ENCODE measurements at regions not wholly inside any gene's neighbourhood (a gene's known extent, or its start where the extent isn't known, plus 50 kb on each side); places are given as distances from the start of the nearest gene placed in this dataset.
"Not testable (repeated sequence)": the region's sequence is repeated elsewhere in the genome, so short reads cannot be mapped to it uniquely, and the experiment has no call there.

GRCh38 chr6:80436663-80437062, 330.2 kb downstream of the BCKDHB start:
- TF ChIP-seq, protein P1, sequence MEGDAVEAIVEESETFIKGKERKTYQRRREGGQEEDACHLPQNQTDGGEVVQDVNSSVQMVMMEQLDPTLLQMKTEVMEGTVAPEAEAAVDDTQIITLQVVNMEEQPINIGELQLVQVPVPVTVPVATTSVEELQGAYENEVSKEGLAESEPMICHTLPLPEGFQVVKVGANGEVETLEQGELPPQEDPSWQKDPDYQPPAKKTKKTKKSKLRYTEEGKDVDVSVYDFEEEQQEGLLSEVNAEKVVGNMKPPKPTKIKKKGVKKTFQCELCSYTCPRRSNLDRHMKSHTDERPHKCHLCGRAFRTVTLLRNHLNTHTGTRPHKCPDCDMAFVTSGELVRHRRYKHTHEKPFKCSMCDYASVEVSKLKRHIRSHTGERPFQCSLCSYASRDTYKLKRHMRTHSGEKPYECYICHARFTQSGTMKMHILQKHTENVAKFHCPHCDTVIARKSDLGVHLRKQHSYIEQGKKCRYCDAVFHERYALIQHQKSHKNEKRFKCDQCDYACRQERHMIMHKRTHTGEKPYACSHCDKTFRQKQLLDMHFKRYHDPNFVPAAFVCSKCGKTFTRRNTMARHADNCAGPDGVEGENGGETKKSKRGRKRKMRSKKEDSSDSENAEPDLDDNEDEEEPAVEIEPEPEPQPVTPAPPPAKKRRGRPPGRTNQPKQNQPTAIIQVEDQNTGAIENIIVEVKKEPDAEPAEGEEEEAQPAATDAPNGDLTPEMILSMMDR (IDR thresholded peaks at IDR 0.05; ENCODE audit: extremely low read depth, missing control alignments): no peak
- DNase-seq (ENCODE audit: low spot score): no peak

DNA sequence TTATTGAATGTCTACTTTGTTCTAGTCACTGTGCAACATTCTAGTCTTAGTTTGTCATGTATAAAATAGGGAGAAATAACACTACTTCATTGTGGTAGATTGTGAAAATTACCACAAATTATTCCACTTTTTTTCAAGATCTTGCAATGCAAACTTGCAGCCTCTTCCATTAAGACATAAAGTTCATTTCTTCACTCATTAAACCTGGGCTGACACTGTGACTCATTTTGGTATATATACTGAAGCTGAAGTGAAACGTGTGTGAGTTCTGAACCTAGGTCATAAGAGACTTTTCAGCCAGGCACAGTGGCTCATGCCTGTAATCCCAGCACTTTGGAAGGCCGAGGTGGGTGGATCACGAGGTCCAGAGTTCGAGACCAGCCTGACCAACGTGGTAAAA, 329.0 kb downstream of the BCKDHB start:
- no peak for DNase-seq (ENCODE audit: low spot score)

GRCh38 chr6:80434691-80435350, 328.4 kb downstream of the BCKDHB start:
- no peak for DNase-seq (ENCODE audit: low spot score)
- TF ChIP-seq, protein P1 (IDR thresholded peaks at IDR 0.05; ENCODE audit: extremely low read depth, missing control alignments): no peak

More for the DNA sequence above, 329.0 kb downstream of the BCKDHB start:
- TF ChIP-seq, protein P1 (IDR thresholded peaks at IDR 0.05; ENCODE audit: extremely low read depth, missing control alignments): no peak

DNA sequence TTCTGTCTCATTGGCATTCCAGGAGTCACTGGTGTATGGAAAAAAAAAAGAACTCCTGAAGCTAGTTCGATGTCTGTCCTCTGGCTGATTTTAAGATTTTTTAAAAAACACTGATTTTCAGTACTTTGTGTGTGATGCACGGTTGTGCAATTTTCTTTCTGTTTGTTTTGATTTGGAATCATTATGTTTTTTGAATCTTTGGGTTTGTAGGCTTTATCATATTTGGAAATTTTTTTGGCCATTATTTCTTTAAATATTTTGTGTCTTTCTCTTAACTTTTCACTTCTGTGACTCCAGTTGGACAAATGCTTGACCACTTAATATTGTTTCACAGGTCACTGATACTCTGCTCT, 327.2 kb downstream of the BCKDHB start:
- DNase-seq (ENCODE audit: low spot score): no peak
- TF ChIP-seq, protein P1 (IDR thresholded peaks at IDR 0.05; ENCODE audit: extremely low read depth, missing control alignments): no peak

DNA sequence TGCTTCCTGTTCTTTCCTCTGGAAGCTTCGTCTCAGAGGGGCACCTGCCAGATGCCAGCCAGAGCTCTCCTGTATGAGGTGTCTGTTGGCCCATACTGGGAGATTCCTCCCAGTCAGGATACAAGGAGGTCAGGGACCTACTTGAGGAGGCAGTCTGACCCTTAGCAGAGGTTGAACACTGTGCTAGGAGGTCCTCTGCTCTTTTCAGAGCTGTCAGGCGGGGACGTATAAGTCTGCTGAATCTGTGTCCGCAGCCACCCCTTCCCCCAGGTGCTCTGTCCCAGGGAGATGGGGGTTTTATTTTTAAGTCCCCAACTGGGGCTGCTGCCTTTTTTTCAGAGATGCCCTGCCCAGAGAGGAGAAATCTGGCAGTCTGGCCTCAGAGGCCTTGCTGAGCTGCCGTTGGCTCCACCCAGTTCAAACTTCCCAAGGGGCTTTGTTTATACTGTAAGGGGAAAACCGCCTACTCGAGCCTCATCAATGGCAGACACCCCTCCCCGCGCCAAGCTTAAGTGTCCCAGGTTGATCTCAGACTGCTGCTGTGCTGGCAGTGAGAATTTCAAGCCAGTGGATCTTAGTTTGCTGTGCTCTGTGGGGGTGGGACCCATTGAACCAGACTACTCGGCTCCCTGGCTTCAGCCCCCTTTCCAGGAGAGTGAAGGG, 326.7 kb downstream of the BCKDHB start:
- no peak for DNase-seq (ENCODE audit: low spot score)
- TF ChIP-seq, protein P1 (IDR thresholded peaks at IDR 0.05; ENCODE audit: extremely low read depth, missing control alignments): no peak

- DNase-seq (ENCODE audit: low spot score): no peak
- TF ChIP-seq, protein P1 (IDR thresholded peaks at IDR 0.05; ENCODE audit: extremely low read depth, missing control alignments): no peak
These were observed 318.8 kb downstream of the BCKDHB start for GRCh38 chr6:80425089-80425823.

- TF ChIP-seq, protein P1 (IDR thresholded peaks at IDR 0.05; ENCODE audit: extremely low read depth, missing control alignments): no peak
These were observed 305.0 kb downstream of the BCKDHB start for GRCh38 chr6:80411486-80411885.

DNA sequence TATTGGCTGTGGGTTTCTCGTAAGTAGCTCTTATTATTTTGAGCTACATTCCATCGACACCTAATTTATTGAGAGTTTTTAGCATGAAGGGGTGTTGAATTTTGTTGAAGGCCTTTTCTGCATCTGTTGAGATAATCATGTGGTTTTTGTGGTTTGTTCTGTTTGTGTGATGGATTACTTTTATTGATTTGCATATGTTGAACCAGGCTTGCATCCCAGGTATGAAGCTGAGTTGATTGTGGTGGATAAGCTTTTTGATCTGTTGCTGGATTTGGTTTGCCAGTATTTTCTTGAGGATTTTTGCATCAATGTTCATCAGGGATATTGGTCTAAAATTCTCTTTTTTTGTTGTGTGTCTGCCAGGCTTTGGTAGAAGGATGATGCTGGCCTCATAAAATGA, 301.5 kb downstream of the BCKDHB start:
- DNase-seq (ENCODE audit: low spot score): not testable (repeated sequence)

More at GRCh38 chr6:80411486-80411885, 305.0 kb downstream of the BCKDHB start:
- DNase-seq (ENCODE audit: low spot score): no peak

Measured in GM20000 (cell line).